ENCODE measurements at regions not wholly inside any gene's neighbourhood (a gene's known extent, or its start where the extent isn't known, plus 50 kb on each side); places are given as distances from the start of the nearest gene placed in this dataset.

DNA sequence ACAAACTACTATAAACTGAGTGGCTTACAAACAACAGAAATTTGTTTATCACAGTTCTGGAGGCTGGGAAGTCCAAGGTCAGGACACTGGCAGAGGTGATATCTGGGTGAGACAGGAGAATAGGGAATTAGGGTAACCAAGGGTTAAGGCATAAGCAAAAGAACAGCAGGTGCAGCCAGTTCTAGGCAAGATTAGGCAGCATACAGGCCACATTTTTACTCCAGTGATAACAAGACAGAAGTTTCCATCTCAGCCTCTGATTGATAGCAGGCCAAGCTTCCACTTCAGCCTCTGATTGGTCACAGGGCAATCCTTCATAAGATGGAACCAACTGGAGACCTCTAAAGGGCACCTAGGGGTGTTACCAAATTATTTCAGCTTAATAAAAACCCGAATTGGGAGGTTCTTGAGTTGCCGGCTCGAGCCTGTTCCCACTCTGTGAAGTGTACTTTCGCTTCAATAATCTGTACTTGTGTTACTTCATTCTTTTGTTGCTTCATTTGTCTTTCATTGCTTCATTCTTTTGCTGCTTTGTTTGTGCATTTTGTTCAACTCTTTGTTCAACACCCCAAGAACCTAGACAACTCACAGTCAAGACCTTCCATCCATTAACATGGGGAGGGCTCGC, 185.6 kb downstream of the TOMM20 start:
- Histone ChIP-seq H2AFZ (ENCODE audit: low read depth, low read length) (no peak overlapping the region), H3K4me3 (no peak overlapping the region), H3K9ac (ENCODE audit: insufficient read depth in 1 of 2, low read depth in 2 of 2, low read length in 2 of 2) (no peak overlapping the region), H3K4me1 (replicated peaks in 1 of 2; ENCODE audit: control insufficient read depth in 2 of 2, insufficient read depth in 2 of 2, low read length in 2 of 2) (no peaks in the 10 kb centered on the region), H3K79me2 (ENCODE audit: control insufficient read depth, insufficient read depth, low read length) (no peaks in the 10 kb centered on the region), H3K27ac (ENCODE audit: extremely low read depth, low read depth, low read length) (no peak overlapping the region), H3K27me3 (ENCODE audit: control insufficient read depth in 2 of 2, insufficient read depth in 2 of 2, low read length in 2 of 2) (no peaks in the 10 kb centered on the region), H3K36me3 (ENCODE audit: control insufficient read depth, insufficient read depth, low read length) (no peaks in the 10 kb centered on the region), H3K9me3 (replicated peaks; ENCODE audit: control insufficient read depth, insufficient read depth, low read depth, low read length) (no peaks in the 10 kb centered on the region; the same call in none of the 2 replicates), H3K9me1 (ENCODE audit: control insufficient read depth, insufficient read depth, low read length) (no peaks in the 10 kb centered on the region), H4K20me1 (replicated peaks; ENCODE audit: control insufficient read depth, insufficient read depth, low read length) (no peaks in the 10 kb centered on the region), H3K4me2 (ENCODE audit: insufficient read depth, low read length) (no peak overlapping the region)
- FAIRE-seq (no peak), DNase-seq (ENCODE audit: extremely low read depth in 1 of 4, low spot score in 3 of 4) (no peak), ATAC-seq (peak; percentile 65)
- intact Hi-C loops (cut with micrococcal nuclease) (no loop called here), in situ Hi-C loops (cut with MboI) (no loop called here)
- WGBS (ENCODE audit: insufficient coverage, low coverage, missing lambda C conversion rate): 64% methylated on average over 5 of the region's 5 CpGs
- ChIA-PET POLR2A (interaction anchor here (0.6 kb wide), 1 partner anchor 15 kb away, joined by 3 read pairs; no protein-coding TSS in a partner anchor), CTCF (ENCODE audit: low intra/inter-chr PET ratio) (no interaction called here)
- BruUV-seq (replicated peaks): no TSS peak
- TF ChIP-seq FOXP4 (CRISPR knock-in tag; IDR thresholded peaks at IDR 0.05; ENCODE audit: borderline replicate concordance) (no peak), TEAD4 (IDR thresholded peaks at IDR 0.05; ENCODE audit: low read length) (peak; percentile 74), TEAD4 (CRISPR knock-in tag; IDR thresholded peaks at IDR 0.05; ENCODE audit: borderline replicate concordance) (no peak), ID3 (CRISPR knock-in tag; IDR thresholded peaks at IDR 0.05) (no peak), ID3 (tag; IDR thresholded peaks at IDR 0.05) (no peak), ATF7 (IDR thresholded peaks at IDR 0.05) (no peak), ZNF518B (CRISPR knock-in tag; IDR thresholded peaks at IDR 0.05) (no peak), CAMTA2 (CRISPR knock-in tag; conservative IDR thresholded peaks at IDR 0.05) (no peak), CBFB (CRISPR knock-in tag; IDR thresholded peaks at IDR 0.05) (no peak)

Data from K562 (cell line).